GM21515 (cell line): ENCODE measurements at regions not wholly inside any gene's neighbourhood (a gene's known extent, or its start where the extent isn't known, plus 50 kb on each side); places are given as distances from the start of the nearest gene placed in this dataset.
"Not testable (repeated sequence)": the region's sequence is repeated elsewhere in the genome, so short reads cannot be mapped to it uniquely, and the experiment has no call there.

Experiments
- ATAC-seq: cut with Tn5 transposase; IDR thresholded peaks from one replicate; pipeline ENCODE4 v1.9.1; 2021; ENCODE audit not compliant: unreplicated experiment

DNA sequence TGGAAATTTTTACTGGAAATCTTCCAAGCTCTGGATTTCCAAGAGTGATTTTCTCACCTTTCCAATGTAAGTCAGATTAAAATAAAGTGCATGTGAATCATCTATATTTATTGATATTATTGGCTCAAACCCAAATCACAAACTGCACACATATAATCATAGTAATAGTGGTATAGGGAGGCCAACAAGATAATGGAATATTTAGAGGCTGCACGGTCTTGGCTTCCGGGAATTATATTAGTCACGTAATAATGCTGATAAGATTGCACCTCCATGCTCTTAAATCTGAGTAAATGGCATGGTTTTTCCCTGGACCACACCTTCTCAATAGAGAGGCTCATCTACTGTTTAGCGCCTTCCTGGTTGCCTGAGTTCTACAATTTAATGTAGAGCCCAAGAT lies 567.1 kb upstream of the NR2F2 start:
- no peak for ATAC-seq

DNA sequence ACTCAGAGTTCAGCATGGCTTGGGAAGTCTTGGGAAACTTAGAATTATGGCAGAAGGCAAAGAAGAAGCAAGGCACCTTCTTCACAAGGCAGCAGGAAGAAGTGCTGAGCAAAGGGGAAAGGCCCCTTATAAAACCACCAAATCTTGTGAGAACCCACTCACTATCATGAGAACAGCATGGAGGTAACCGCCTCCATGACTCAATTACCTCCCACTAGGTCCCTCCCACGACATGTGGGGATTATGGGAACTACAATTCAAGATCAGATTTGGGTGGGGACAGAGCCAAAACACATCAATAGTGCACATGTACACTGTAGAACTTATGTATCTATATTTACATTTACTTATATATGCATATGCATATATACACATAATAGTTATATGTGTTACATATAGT lies 565.3 kb upstream of the NR2F2 start:
- ATAC-seq, result no peak

DNA sequence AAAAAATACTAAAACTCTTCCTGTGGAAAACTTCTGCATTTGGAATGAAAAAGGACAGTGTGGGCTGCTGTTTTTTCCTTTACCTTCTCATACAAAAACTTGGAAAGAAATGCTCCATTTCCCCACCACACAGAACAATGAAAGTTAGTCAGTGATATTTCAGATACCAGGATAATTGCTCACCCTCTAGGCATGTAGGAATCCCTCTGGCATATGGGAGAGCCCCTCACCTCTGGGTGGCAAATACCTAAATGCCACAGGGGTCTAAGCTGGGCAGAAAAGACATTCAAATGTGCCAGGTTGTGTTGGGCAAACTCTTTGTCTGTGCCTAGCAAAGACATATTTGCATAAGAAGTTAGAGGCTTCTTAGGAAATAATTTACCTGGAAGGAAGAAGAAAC lies 560.3 kb upstream of the NR2F2 start:
- no peak for ATAC-seq

DNA sequence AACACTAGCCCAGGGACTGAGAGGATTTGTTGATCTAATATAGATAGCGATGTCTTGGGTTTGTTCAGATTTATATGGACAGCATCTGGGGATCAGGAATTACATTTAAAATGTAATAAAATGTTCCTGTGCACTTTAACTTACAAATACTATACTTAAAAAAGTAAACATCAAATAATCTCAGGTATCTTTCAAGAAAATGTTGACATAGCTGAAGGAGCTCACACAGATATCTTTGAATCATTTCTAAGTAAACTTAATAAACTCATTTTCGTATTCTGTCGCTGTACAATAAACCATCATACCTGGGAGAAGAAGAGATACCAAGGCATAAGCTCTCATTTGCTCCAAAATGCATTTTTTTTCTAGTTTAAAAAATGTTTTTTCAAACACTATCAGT lies 557.5 kb upstream of the NR2F2 start:
- ATAC-seq, result no peak

DNA sequence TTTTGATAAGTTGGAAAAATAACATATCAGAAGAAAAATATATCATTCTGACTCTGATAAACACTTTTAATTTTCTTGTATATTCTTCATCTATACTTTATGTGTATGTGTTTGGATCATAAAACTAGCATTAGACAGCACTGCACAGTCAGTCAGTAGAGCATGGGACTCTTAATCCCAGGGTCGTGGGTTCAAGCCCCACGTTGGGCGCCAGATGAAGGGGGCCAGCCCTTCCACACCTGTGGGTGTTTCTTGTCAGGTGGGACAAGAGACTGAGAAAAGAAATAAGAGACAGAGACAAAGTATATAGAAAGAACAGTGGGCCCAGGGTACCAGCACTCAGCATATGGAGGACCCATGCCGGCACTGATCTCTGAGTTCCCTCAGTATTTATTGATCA lies 546.0 kb upstream of the NR2F2 start:
- no peak for ATAC-seq

DNA sequence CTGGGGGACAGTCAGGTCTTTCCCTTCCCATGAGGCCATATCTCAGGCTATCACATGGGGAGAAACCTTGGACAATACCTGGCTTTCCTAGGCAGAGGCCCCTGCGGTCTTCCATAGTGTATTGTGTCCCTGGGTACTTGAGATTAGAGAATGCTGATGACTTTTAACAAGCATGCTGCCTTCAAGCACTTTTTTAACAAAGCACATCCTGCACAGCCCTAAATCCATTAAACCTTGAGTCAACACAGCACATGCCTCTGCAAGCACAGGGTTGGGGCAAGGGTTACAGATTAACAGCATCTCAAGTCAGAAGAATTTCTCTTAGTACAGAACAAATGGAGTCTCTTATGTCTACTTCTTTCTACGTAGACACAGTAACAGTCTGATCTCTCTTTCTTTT lies 545.2 kb upstream of the NR2F2 start:
- ATAC-seq, result not testable (repeated sequence)

DNA sequence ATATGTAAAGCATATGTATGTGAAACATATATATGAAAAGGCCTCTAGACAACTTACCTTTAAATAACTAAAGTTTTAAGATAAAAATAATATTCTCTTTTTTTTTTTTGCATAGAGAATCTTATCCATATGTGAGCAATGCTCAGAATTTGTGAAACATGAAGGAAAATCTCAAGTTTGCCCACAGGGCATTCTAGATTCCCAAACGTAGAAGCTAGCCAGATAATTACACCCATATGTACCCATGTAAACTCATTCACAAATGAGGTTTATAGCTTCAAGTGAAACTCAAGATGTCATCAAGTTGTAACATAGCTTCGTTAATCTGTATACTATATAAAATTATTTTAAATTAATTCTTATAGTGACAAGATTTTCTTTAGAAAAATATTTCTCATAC lies 537.3 kb upstream of the NR2F2 start:
- no peak for ATAC-seq

DNA sequence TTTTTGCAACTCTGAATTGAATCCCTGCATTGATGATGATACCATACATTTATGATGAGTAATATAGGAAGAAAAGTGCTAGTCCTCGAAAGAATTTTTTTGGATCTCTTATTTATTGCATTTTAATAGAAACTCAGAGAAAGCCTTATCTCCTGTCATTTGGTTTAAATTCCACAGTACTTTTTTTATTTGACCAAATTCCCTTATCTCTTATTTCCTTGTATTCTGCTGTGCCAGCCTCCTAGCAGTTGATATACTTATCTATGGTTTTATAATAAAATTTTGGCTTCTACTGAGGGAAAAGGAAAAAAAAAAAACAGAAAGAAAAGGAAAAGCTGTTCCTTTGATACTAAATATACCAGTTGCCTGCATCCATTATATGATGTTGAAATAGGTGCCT lies 535.1 kb upstream of the NR2F2 start:
- ATAC-seq, result no peak

DNA sequence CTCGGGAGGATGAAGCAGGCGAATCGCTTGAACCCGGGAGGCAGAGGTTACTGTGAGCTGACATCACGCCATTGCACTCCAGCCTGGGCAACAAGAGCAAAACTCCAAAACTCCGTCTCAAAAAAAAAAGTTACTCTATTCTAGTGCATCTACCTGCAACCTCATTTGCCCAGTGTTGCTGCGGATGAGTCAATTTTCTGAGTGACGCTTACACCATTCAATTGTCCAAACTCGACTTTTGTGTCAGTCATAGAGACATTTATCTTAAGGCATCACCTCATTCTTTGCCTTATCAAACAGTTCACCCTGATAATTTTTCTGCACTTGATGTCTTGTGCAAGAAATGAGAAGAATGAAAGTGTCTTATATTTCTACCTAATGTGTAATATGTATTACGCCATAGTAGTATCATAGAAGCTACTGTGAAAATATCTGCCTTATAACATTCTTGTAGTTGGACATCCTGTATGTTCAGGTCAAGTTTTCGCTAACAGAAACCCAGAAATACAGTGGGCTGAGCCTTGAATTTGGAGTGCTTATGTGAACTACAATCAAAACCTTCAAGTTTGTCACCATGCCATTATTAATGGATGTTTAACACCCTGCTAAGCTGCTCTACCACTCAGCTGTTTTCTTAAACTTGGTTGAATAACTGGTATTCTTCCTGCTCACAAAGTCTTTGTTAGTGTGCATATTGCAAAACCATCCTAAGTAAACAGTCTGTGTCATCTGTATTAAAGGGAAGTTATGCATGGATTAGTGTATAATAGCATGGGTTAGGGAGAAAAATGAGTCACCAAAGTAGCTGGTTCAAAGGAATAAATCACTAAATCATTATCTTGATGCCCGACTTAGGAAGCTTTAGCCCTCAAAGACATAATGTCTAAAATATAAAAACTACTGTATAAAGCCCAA lies 531.0 kb upstream of the NR2F2 start:
- ATAC-seq, result no peak

DNA sequence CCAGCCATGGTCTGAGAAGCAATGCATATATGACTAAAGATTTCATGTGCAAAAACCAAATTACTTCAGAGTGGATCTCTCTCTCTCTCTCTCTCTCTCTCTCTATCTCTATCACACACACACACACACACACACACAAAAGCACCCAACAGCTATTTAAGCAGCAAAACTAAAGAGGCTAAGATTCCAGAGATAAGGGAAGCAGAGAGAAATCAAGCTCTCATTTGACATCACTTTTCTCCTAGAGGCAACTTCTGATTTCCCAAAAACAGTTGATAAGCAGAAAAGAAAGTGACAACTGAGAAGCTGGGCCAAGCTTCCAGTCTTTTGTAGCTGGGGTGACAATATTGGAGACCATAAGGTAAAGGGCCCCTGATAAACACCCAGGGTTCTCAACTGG lies 526.0 kb upstream of the NR2F2 start:
- no peak for ATAC-seq

DNA sequence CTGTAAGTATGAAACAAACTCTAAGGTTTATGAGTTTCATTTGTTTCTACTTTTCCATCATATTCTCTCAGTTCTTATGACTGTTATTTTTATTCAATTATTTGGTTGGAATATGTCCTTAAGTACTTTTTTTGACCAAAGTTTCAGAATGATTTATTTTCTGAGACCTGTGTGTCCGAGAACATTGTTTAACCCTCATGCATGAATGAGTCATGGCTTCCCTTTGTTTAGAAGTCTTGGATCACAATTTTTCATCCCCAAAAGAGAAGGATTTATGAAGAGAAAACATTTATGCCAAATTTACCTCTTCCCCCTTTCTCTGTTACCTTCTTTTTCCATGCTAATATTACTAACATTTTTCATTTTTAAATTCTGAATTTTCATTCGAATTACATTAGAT lies 518.0 kb upstream of the NR2F2 start:
- ATAC-seq, result no peak

DNA sequence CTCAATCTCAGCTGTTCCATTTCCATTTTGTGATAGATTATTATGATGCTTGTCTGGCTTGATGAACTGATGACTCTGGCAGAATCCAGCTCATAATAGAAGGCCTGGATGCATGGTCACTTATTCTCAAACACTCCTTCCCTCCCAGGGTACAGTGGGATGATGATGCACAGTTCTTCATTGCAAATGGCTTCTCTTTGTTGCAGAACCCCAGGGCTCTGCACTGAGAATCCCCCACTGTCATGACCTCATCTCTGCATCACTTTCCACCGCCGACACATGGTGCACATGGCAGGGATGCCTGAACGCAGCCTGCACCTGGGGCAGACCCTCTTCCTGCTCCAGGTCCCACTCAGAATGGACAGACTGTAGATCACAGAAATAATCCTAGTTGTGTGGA lies 515.6 kb upstream of the NR2F2 start:
- ATAC-seq, result no peak

DNA sequence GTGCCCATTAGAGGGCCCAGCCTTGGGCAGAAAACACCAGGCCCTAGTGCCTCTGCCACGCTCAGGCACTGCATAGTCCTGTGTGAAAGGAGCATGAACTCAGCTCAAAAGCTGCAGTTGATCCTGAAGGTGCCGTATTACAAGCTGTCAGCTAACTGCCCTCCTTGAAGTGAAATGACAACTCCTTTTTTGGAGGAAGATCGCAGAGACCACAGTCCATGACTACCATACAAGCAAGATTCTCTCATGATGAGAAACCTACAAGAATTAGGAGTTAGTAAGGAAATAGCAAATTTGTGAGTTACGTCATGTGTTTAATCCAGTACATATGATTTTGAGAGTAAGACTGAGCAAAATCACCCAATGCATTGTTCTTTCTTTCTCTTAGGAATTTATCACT lies 513.9 kb upstream of the NR2F2 start:
- ATAC-seq, result no peak

DNA sequence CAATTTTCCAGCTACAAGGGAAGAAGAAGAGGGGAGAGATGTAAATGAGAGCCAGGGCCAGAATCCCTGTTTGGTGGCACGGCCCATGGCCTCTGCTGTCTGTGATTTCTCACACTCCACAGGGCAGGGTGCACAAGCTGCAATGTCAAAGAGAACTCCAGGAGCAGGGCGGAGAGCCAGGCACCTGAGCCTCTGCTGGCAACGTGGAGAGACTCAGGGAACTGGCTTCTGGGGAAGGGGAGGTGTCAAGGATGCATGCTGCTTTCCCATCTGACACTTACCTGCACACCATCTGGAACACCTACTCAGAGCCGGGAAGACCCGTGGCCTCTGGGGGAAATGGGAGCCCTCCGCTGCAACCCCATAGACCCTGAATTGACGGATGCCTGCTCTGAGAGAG lies 507.5 kb upstream of the NR2F2 start:
- ATAC-seq, result no peak

DNA sequence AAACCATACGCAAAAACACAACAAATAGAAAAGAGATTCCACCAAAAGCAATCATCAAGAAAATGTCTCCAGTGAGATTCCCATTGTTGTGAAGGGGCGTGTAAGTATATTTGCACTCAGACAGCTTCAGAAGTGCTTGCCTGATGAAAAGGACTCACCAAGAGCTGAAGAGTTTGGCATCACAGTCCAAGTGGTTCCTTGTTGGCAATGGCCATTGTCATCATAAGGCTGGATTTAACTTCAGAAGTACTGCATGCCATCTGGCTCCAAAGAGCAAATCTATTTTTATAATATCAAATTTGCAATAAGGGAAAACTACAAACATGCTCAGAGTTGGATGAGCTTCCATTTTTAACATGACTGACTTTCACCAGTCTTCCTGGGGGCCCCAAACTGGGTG lies 505.3 kb upstream of the NR2F2 start:
- ATAC-seq, result no peak

DNA sequence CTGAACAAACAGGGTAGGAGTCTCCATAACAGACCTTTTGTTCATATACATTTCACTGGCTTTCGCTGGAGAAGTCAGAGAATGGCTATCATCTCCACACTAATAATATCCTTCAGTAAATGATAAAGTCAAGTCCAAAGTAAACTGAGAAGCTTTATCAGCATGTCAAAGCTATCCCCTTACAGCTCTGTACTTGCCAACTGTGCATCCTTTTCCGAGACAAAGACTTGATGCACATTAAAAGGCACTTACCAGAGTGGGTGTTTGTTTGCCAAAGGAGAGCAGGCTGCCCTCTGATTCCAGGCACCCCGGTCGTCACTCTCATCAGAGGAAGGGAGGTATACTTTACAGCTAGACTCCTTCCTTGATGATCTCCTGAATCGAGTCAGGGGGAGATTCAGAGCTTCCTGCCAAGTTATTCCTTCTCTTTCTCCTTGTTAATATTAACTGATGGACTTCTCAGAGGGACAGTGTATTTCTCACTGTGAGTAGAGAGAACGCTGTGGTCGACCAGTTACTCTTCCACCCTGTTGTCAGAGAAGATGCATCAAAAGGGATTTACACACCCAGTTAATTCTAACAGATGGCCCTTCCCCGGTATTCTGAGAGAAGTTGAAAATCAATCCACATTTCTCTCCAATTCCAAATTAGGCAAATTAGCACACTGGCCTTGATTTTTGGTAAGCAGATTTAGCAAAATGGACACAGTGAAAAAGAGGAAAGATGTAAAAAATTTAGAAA lies 504.7 kb upstream of the NR2F2 start:
- ATAC-seq, result no peak

DNA sequence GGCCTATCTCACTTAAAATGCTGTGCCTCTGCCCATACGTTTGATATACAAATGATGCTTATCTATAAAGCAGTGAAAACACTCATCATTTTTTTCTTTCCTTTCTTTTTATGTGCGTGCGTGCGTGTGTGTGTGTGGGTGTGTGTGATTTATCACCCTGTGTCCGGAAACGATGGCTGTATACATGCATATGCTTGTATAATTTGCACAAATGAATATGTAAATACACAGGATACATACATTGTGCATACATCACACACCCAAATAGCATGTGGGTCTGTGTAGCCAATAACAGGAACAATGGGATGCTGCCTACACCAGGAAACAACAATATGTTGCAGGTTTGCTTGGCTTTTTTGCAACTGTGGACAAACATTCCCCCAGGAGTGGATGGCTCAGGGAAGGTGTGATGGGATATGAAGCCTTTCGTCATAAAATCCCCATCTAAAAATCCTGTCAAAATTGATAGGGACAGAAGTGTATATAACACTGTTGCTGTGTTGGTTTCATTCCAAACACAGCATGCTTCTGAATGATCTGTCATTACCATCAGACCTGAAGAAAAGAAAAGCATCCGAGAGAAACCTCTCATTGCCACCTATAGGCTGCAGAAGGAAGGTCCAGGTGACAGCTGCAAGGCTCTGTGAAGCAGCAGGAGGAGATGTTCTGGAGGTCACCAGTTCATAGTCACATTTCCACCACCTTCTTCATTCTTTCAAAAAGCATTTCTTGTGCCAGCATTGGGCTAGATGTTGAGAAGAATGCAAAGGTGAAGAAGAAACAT lies 503.9 kb upstream of the NR2F2 start:
- ATAC-seq, result no peak

DNA sequence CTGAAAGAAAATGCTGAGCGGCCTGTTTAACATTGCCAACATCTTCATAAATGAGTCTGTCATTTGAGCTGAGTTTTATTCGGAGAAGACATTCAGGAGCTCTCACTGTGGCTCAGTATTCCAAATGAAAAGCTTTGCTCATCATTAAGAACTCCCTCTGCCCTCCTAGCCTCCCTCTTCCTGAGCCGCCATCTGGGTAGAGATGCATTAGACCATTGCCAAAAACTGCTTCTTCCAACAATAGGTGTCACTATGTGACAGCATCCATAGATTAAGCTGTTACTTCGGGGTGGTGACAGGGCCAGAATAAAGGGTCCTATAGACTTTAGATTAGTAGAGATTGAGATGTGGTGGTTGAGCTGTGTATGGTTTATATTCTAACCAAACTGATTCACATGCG lies 501.4 kb upstream of the NR2F2 start:
- no peak for ATAC-seq

DNA sequence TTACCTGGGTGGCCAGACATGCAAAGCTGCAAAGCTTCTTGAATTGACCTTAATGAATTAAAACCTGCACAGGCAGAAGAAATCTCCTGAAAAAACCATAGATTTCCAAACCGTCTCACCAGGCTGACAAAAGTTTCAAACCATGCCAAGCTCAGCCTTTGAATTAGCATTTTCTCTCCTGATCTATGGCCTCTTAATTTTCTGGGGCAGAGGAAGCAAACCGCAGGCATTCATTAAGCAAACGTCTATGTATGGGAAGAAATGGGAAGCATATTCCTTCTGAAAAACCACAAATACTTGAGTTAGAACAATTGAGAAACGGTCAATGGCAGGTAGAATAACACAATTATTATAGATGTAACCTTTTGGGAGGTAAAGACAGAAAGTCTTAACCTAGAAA lies 500.2 kb upstream of the NR2F2 start:
- ATAC-seq, result no peak

DNA sequence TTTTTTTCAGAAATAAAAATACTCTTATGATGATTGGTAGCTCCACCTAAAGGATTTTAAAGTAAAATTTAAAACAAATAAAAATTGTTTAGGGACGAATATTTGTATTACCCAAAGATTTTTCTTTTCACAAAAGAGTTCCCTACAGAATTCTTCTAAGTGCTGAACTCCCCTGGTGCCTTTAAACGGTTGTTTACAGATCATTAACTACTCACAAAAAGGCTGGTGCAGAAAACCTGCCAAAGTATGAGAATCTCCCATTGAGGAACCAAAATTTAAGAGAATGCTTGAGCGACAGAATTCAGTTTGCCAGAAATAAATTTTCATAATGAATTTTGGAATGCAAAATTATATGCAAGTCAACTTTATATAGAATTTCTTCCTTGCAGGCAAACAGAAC lies 497.8 kb upstream of the NR2F2 start:
- ATAC-seq, result no peak

DNA sequence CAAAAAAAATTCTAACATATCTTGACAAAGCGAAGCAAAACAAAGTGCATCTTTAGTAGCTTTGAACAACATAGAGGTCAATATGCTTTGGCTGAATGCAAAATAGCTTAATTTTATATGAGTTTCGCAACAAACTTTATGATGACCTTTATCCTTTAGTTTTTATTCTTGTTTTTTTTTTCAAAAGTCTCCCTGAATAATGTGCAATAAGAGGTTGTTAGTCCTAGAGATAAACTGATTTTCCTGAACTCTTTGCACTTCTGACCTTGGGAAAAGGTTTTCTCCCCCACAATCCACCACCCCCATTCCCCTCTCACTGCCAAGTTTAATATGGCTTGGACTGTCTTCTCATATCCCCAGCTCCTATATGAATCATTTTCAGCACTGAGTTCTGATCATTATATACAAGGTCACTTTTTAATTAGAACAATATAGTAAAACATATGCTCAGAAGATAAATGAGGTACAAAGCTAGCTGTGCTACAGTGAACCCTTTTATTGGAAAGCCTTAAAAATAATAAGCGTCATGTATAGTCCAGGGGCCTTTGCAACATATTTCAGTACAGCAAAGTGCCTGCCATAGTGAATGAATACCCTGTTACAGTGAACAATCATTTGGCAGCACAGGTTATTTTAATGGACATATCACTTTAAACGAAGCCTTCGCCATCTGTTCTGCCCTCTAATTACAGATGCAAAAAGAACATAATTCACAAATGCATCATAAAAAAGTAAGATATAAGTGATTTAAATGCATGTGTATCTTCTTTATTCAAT lies 496.3 kb upstream of the NR2F2 start:
- no peak for ATAC-seq
